NB4 (cell line): ENCODE measurements at regions not wholly inside any gene's neighbourhood (a gene's known extent, or its start where the extent isn't known, plus 50 kb on each side); places are given as distances from the start of the nearest gene placed in this dataset.

Experiments
- DNase-seq: peaks from one replicate; pipeline ENCODE4 v3.0.0; 2010; ENCODE audit warnings: low read depth
- H3K4me3 ChIP-seq: one replicate; pipeline ENCODE4 v1.5.1; 2011; ENCODE audit warnings: mild to moderate bottlenecking, low read depth, low read length, moderate library complexity
- CTCF ChIP-seq: IDR thresholded peaks from one replicate; pipeline ENCODE4 v1.5.1; 2012; ENCODE audit warnings: low read depth, low read length
- MAX ChIP-seq: IDR thresholded peaks from 2 replicates; pipeline ENCODE4 v1.6.1; 2011; ENCODE audit warnings: low read depth, low read length
- MYC ChIP-seq: IDR thresholded peaks from 2 replicates; pipeline ENCODE4 v1.6.1; 2011; ENCODE audit warnings: low read depth, low read length
- POLR2A ChIP-seq: IDR thresholded peaks from 2 replicates; pipeline ENCODE4 v1.6.1; 2011; ENCODE audit warnings: mild to moderate bottlenecking; ENCODE audit not compliant: insufficient read length; ENCODE audit errors: extremely low read depth

GRCh38 chr5:158369241-158369640 is 510.3 kb upstream of the CLINT1 start:
- no peak for DNase-seq
- TF ChIP-seq CTCF: no peak
- TF ChIP-seq MYC: no peak
- no peak for TF ChIP-seq POLR2A
- no peak for TF ChIP-seq MAX
- H3K4me3 ChIP-seq: no peak overlapping the region

- no peak for DNase-seq
- no peak overlapping the region for H3K4me3 ChIP-seq
- TF ChIP-seq MYC (no peak), MAX (no peak), CTCF (no peak), POLR2A (no peak)
These were observed 509.7 kb upstream of the CLINT1 start for GRCh38 chr5:158368686-158369085.

- no peak for DNase-seq
- no peak overlapping the region for H3K4me3 ChIP-seq
- no peak for TF ChIP-seq MYC
- TF ChIP-seq POLR2A: no peak
- TF ChIP-seq MAX: no peak
- TF ChIP-seq CTCF: no peak
These were observed 505.4 kb upstream of the CLINT1 start for GRCh38 chr5:158364367-158364766.

GRCh38 chr5:158354958-158355357 is 496.0 kb upstream of the CLINT1 start:
- TF ChIP-seq MAX (no peak), CTCF (no peak), MYC (no peak), POLR2A (no peak)
- DNase-seq: no peak
- no peak overlapping the region for H3K4me3 ChIP-seq

- no peak for DNase-seq
- TF ChIP-seq CTCF (no peak), MAX (no peak), POLR2A (no peak), MYC (no peak)
These were observed 492.7 kb upstream of the CLINT1 start for GRCh38 chr5:158351485-158352125.

GRCh38 chr5:158349987-158350386 is 491.0 kb upstream of the CLINT1 start:
- TF ChIP-seq MAX (no peak), POLR2A (no peak), MYC (no peak), CTCF (no peak)
- H3K4me3 ChIP-seq: no peak overlapping the region
- DNase-seq: no peak

More at GRCh38 chr5:158351485-158352125, 492.7 kb upstream of the CLINT1 start:
- no peak overlapping the region for H3K4me3 ChIP-seq
